CD4-positive, alpha-beta T cell treated with Interleukin-17A for 1 hour (primary cell): ENCODE measurements at regions not wholly inside any gene's neighbourhood (a gene's known extent, or its start where the extent isn't known, plus 50 kb on each side); places are given as distances from the start of the nearest gene placed in this dataset.
"Not testable (repeated sequence)": the region's sequence is repeated elsewhere in the genome, so short reads cannot be mapped to it uniquely, and the experiment has no call there.

Experiments used
- DNase-seq: peaks from one replicate; pipeline ENCODE4 v3.0.0-alpha.2; 2020

- not testable (repeated sequence) for DNase-seq
These were observed 85.1 kb upstream of the FBXO28 start for GRCh38 chr1:224028802-224029201.

GRCh38 chr1:224023122-224023521 lies 90.8 kb upstream of the FBXO28 start:
- DNase-seq: not testable (repeated sequence)

- not testable (repeated sequence) for DNase-seq
These were observed 91.5 kb upstream of the FBXO28 start for GRCh38 chr1:224022249-224022970.

- DNase-seq: not testable (repeated sequence)
These were observed 94.0 kb upstream of the FBXO28 start for GRCh38 chr1:224019866-224020265.

GRCh38 chr1:224015782-224016181 lies 98.1 kb upstream of the FBXO28 start:
- not testable (repeated sequence) for DNase-seq

GRCh38 chr1:224014330-224014649 lies 99.6 kb upstream of the FBXO28 start:
- no peak for DNase-seq

GRCh38 chr1:224013626-224014329 lies 100.1 kb upstream of the FBXO28 start:
- not testable (repeated sequence) for DNase-seq

- not testable (repeated sequence) for DNase-seq
These were observed 101.0 kb upstream of the FBXO28 start for GRCh38 chr1:224012807-224013434.

GRCh38 chr1:224012162-224012561 lies 101.7 kb upstream of the FBXO28 start:
- DNase-seq: not testable (repeated sequence)

GRCh38 chr1:224011751-224012150 lies 102.2 kb upstream of the FBXO28 start:
- not testable (repeated sequence) for DNase-seq

- not testable (repeated sequence) for DNase-seq
These were observed 102.8 kb upstream of the FBXO28 start for GRCh38 chr1:224011153-224011552.

- DNase-seq: not testable (repeated sequence)
These were observed 107.9 kb upstream of the FBXO28 start for GRCh38 chr1:224005973-224006372.

GRCh38 chr1:224004552-224005315 lies 109.2 kb upstream of the FBXO28 start:
- DNase-seq: peak; percentile 73

- not testable (repeated sequence) for DNase-seq
These were observed 110.0 kb upstream of the FBXO28 start for GRCh38 chr1:224003896-224004295.

- DNase-seq: not testable (repeated sequence)
These were observed 112.2 kb upstream of the FBXO28 start for GRCh38 chr1:224001757-224002156.

GRCh38 chr1:223999761-224000160 lies 114.2 kb upstream of the FBXO28 start:
- DNase-seq: not testable (repeated sequence)

- DNase-seq: not testable (repeated sequence)
These were observed 115.0 kb upstream of the FBXO28 start for GRCh38 chr1:223998676-223999455.

- DNase-seq: not testable (repeated sequence)
These were observed 117.5 kb upstream of the FBXO28 start for GRCh38 chr1:223996376-223996775.

GRCh38 chr1:223992456-223993246 lies 121.3 kb upstream of the FBXO28 start:
- peak; percentile 100 for DNase-seq

GRCh38 chr1:223991297-223991857 lies 122.5 kb upstream of the FBXO28 start:
- not testable (repeated sequence) for DNase-seq

GRCh38 chr1:223961985-223962384 lies 116.2 kb upstream of the TP53BP2 start:
- DNase-seq: not testable (repeated sequence)
